ENCODE measurements at regions not wholly inside any gene's neighbourhood (a gene's known extent, or its start where the extent isn't known, plus 50 kb on each side); places are given as distances from the start of the nearest gene placed in this dataset.

- DNase-seq (ENCODE audit: low read depth, low spot score), result no peak
Measured at GRCh38 chr6:126147291-126147815, 161.0 kb downstream of the TRMT11 start.

- DNase-seq (ENCODE audit: low read depth, low spot score), result no peak
Measured at GRCh38 chr6:126148853-126149252, 162.5 kb downstream of the TRMT11 start.

GRCh38 chr6:126152372-126152745, 166.0 kb downstream of the TRMT11 start:
- no peak for DNase-seq (ENCODE audit: low read depth, low spot score)

DNA sequence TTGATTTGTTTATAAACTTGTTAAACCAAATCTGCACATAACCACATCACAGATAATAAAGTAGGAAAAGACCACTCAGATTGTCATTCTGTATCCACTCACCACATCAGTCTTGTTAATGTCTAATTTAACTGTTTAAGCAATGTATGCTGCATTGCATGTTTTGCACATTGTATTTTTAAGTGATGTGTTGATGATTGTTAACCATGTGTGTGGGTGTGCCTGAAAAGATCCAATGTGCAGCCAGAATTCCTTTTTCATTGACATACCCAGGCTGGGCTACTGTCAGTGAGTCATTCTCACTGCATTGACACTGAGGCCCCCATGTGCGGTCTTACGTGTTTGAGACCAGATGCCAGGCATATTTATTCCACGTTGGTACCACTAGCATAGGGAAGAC, 167.3 kb downstream of the TRMT11 start:
- DNase-seq (ENCODE audit: low read depth, low spot score), result no peak

DNA sequence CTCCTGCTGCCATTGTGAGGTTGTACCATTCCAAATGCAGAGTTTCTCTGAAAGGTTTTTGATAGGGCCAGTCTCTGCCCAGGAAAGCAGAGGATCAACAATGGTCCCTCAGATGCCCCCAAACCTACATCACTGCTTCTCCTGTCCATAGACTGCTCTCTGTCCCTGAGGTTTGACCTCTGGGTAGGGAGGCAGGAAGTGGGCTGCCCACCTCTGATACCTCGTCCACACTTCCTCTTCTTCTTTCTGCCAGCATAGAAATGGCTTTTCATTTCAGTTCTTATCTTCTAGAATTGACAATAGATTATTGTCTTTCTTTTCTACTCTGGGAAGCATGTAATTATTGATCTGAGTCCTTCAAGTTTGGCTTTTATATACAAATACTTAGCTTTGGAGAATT, 170.6 kb downstream of the TRMT11 start:
- no peak for DNase-seq (ENCODE audit: low read depth, low spot score)

GRCh38 chr6:126167726-126168125, 172.2 kb upstream of the CENPW start:
- DNase-seq (ENCODE audit: low read depth, low spot score), result no peak

GRCh38 chr6:126170433-126170832, 169.5 kb upstream of the CENPW start:
- DNase-seq (ENCODE audit: low read depth, low spot score), result no peak

DNA sequence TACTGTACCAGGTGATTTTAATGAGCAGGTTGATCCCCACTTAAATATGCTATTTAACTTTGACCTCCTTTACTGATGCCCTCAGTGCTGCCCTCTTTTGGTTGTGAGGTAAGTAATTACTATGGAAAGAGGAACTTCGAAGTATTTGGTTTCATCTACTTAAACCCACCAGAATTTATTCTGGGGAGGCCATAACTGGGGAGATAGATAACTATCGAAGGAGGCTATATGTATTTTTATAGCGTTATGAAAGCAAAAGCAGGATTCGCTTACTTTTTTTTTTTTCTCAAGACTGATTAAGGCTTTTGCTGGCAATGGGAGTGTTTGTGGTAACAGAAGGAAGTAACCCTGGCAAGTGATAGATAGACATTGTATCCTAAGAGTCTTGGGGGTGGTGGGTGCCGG, 168.9 kb upstream of the CENPW start:
- DNase-seq (ENCODE audit: low read depth, low spot score), result no peak

DNA sequence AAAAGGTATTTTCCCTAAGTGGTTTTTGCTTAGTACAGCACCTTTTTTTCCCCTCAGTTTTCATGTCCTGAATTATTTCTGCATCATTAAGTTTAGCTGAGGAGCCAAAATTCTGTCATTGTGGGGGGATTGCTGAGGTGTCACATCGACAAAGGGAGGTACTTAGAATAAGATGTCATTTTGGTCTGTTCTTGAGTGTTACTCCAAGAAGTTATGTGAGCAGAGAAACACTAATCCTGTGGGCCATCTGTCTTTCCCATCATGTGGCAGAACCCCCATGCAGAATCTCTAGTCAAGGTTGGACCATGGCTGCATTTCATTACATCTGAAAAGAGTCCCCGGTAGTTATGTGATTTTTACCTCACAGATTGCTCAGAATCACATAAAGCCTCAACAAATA, 167.8 kb upstream of the CENPW start:
- DNase-seq (ENCODE audit: low read depth, low spot score), result no peak

DNA sequence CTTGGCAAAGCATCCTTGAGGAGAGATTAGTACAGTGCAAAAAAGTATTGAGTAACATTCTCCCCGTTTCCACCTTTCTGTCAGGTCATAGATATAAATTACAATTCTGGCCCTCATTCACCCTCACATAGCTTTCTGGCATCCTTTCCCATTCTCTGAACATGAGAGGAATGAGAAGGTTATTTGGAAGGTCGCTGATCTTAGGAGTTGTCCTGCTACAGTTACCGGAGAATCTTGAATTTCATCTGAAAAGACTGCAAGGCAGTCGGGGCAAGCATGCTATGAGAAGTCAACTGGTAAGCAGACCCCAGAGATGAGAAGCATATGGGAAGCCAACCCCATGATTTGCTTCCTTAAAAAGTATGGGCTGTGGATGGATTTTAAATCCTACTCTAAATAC, 166.7 kb upstream of the CENPW start:
- DNase-seq (ENCODE audit: low read depth, low spot score), result no peak

DNA sequence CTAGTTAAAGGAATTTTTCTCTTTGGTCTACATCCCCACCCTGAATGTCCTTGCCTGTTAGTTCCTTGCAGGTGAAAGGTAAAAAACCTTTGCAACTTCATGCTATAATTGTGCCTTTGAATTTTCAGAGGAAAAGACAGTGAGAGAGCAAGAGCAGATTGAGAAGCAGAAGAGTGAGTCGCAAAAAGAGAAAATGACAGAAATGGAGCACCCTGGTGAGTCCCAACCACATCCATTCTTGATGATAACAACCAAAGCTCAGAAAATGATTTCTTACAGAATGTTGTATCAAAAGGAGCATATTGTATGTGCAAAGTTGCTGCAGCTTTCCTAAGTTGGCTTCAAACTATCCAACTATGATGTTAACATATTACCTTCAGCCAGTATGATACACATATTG, 165.2 kb upstream of the CENPW start:
- no peak for DNase-seq (ENCODE audit: low read depth, low spot score)

DNA sequence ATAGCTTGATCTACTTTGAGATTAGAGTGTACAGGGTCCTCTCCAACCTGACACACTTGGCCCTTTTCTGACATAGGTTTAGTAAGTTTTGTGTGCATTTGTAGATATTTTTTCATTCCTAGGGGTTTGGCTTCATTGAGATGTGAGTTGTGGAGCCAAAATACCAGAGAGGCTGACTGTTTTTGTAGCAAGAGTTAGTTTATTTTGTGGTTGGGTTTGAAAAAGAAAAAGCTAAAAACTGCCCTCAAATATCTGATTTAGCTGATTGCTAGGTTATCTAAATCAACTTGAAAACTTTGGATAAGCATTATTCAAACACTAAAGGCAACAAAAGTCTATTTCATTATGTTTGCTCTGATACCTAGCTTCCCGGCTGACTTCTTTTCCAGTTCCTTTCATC, 164.7 kb upstream of the CENPW start:
- DNase-seq (ENCODE audit: low read depth, low spot score), result no peak

GRCh38 chr6:126176282-126176681, 163.6 kb upstream of the CENPW start:
- DNase-seq (ENCODE audit: low read depth, low spot score), result no peak

- no peak for DNase-seq (ENCODE audit: low read depth, low spot score)
Measured at GRCh38 chr6:126180585-126180984, 159.3 kb upstream of the CENPW start.

- no peak for DNase-seq (ENCODE audit: low read depth, low spot score)
Measured at GRCh38 chr6:126181173-126181741, 158.7 kb upstream of the CENPW start.

DNA sequence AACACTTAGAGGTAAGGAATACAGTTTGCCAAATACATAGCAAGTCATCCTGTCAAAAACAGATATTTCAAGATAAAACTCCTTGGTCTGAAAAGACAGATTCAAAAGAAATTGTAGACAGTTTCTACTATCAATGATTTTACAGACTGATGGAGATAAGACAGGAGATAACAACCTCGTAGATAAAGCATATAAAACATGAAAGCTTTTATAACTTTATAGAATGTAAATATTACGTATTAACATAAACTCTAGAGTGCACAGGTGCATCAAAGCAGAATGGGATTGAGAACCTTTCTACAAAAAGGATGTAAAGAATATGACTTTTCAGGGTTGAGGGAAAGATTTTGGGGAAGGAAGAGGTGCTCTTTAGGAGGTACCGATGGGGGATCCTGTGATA, 158.0 kb upstream of the CENPW start:
- no peak for DNase-seq (ENCODE audit: low read depth, low spot score)

DNA sequence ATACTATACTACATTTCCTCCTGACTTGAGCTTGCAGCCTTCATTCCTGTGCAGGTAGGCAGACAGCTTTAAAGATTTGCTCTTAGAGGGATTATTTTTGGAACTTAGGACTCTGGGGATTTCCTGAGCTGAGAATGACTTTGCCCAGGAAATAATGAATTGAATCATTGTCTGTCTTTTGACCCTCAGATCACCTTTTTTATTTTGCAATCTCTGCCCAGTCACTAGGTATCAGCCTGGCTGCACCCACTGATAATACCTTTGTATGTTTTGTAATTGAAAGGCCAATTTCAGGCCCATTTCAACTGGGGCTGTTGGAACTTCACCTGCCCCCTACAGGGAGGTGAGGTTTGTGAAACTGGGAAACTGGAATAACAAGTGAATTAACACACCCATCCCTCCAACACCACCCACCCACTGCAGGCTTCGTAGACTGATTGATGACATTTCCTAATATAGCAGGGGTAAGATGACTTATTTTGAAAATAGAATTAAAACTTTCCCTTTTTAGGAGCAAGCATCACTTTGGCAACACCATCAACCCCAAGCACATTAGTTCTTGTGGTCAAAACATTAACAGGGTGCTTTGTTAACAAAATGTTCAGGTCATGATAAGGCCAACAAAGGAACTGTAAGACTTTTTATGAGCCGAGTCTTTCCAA, 157.1 kb upstream of the CENPW start:
- DNase-seq (ENCODE audit: low read depth, low spot score), result no peak

GRCh38 chr6:126185774-126186173, 154.1 kb upstream of the CENPW start:
- no peak for DNase-seq (ENCODE audit: low read depth, low spot score)

- DNase-seq (ENCODE audit: low read depth, low spot score), result no peak
Measured at GRCh38 chr6:126188279-126188909, 151.5 kb upstream of the CENPW start.

- no peak for DNase-seq (ENCODE audit: low read depth, low spot score)
Measured at GRCh38 chr6:126195625-126196236, 144.2 kb upstream of the CENPW start.

DNA sequence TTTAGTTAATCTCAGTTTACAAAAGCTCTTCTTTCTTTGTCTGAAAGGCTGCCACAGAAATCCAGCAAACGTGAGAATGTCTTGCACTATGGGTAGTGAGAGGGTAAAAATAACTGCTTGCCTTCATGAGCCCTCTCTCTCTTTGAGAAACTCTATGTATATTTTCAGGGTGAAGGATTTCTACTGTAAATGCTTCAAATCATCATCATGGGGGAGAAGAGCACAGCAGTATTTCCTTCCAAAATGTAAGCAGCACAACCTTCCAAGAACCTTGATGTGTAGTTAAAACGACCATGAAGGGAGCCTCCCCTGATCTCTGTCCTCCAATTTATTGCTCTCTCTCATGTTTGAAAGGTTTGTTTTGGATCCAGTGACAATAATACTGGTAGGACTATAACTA, 141.3 kb upstream of the CENPW start:
- DNase-seq (ENCODE audit: low read depth, low spot score), result no peak

DNA sequence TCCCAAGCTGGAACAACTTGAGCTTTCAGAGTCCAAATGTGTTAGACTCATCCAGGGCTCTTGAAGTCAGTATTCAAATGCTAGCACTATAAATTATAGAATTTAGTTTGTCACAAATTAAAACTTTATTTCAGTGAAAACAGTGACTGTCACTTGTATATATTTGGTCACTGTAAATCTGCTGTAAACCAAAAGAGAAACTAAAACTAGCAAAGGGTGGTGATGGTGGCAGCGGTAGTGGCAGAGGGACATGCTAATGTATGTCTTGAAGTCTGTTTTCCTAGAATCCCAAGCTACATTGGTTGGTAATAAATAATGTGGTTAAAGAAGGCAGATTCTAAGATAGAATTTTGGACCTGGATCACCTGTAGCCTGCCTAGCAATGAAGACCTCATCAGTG, 140.4 kb upstream of the CENPW start:
- DNase-seq (ENCODE audit: low read depth, low spot score), result no peak

DNA sequence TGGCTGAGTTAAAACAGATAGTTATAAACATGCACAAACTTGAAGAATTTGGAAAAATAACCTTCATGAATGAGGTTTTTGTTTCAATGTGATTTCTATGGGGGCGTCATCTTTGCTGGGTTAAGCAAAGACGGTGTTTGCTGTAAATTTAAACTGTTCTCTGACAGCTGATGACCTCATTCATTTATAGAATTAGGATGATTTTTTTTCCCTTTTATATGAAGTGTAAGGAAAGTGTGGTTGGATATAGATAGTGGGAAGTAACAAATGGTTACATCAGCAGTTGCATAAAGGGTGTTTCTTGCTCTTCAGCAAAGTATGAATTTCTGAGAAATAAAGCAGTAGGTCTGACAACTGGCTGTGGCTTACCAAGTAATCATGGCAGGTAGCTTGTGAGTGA, 137.2 kb upstream of the CENPW start:
- DNase-seq (ENCODE audit: low read depth, low spot score), result no peak

All from pulmonary artery endothelial cell (primary cell).